AG09309 (cell line): ENCODE measurements at regions not wholly inside any gene's neighbourhood (a gene's known extent, or its start where the extent isn't known, plus 50 kb on each side); places are given as distances from the start of the nearest gene placed in this dataset.
A peak's percentile ranks its signal among the peaks of the same experiment; 100 is the strongest.

ENCODE experiments used
- DNase-seq: peaks from one replicate; pipeline ENCODE4 v3.0.0-alpha.2; 2010; ENCODE audit warnings: low read depth
- H3K4me3 ChIP-seq: 2 replicates; pipeline ENCODE4 v1.5.1; 2011; ENCODE audit warnings: mild to moderate bottlenecking, low read depth, low read length, moderate library complexity; ENCODE audit not compliant: control insufficient read depth
- CTCF ChIP-seq: IDR thresholded peaks from 2 replicates; pipeline ENCODE4 v1.5.1; 2011; ENCODE audit warnings: mild to moderate bottlenecking, low read depth, low read length, inconsistent platforms; ENCODE audit not compliant: insufficient read depth, control insufficient read depth; ENCODE audit errors: missing control alignments

DNA sequence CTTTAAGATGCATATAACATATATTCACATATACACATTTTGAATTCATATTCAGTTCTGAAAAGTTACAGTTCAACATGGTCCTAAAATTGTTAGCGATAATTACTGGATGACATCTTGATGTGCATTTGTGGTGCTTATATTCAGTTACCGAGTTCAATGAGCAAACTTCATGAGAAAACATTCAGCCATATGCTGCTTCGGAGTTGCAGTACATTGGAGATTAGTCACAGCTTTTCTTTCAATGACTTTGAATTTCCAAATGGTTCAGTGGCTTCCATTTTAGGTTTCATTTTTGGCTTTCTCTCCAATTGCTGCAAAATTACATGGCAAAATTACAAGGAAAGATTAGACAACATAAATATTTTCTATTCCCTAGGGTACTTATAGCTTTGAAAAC, 198.3 kb upstream of the CNTN3 start:
- no peak for DNase-seq
- no peak for TF ChIP-seq CTCF
- no peak overlapping the region for H3K4me3 ChIP-seq

DNA sequence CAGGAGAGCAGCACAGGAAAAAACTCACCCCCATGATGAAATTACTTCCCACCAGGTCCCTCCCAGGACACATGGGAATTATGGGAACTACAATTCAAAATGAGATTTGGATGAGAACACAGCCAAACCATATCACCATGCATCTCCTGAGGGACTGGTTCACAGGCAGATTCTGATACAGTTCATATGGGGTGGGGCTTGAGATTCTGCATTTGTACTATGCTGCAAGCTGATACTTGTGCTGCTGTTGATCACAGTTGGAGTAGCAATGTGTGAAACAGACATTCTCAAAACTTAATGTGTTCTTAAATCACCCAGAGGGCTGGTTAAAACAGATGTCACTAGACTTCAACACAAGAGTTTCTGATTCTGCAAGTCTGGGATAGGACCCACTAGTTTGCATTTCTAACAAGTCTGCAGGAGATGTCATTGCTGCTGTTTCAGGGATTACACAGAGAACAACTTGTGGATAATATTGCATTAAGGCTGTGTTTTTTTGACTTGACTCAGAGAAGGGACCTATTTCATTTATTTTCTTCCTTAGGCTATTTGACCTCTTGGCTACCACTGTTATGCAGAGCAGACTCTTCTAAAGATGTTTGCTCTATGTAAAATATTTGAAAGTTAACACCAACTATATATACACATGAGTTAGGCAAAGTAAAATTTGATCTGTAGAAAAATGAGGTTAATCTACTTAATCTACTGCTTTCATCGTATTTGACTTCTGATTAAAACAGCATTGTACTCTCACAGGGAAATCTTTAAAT, 194.2 kb upstream of the CNTN3 start:
- TF ChIP-seq CTCF: no peak
- H3K4me3 ChIP-seq: no peak overlapping the region
- no peak for DNase-seq

GRCh38 chr3:74801924-74802323, 187.5 kb upstream of the CNTN3 start:
- no peak overlapping the region for H3K4me3 ChIP-seq
- DNase-seq: no peak

GRCh38 chr3:74789111-74789510, 174.7 kb upstream of the CNTN3 start:
- peak; percentile 8 for DNase-seq
- no peak for TF ChIP-seq CTCF

More at GRCh38 chr3:74801924-74802323, 187.5 kb upstream of the CNTN3 start:
- TF ChIP-seq CTCF: no peak

DNA sequence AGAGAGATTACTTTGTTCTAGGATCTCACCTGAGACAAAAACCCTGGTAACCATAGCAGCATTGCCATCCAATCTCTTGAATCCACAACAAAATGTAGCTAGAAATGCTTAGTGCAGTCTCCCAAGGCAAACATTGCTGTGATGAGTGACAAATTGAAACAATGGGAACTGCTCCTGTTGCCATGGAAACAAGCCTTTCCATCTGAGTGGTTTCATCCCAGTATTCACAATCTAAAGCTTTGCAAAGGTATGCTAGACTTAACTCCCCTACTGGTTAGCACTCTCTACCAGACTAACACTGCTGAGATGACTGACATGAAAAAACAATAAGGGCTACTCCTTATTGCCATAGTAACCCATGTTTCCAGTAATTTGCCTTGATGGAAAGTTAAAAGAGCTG, 172.6 kb upstream of the CNTN3 start:
- DNase-seq: no peak
- H3K4me3 ChIP-seq: no peak overlapping the region
- TF ChIP-seq CTCF: no peak

More at GRCh38 chr3:74789111-74789510, 174.7 kb upstream of the CNTN3 start:
- no peak overlapping the region for H3K4me3 ChIP-seq

- TF ChIP-seq CTCF: no peak
- DNase-seq: no peak
- H3K4me3 ChIP-seq: no peak overlapping the region
These were observed 156.9 kb upstream of the CNTN3 start for GRCh38 chr3:74771401-74771800.
